GM20000 (cell line): ENCODE measurements at regions not wholly inside any gene's neighbourhood (a gene's known extent, or its start where the extent isn't known, plus 50 kb on each side); places are given as distances from the start of the nearest gene placed in this dataset.

Experiments
- DNase-seq: peaks from one replicate; pipeline ENCODE4 v3.0.0; 2012; ENCODE audit warnings: low spot score
- CTCF ChIP-seq: IDR thresholded peaks from 2 replicates; pipeline ENCODE4 v1.5.1; 2012; ENCODE audit warnings: mild to moderate bottlenecking, control low read depth; ENCODE audit errors: extremely low read depth, missing control alignments

DNA sequence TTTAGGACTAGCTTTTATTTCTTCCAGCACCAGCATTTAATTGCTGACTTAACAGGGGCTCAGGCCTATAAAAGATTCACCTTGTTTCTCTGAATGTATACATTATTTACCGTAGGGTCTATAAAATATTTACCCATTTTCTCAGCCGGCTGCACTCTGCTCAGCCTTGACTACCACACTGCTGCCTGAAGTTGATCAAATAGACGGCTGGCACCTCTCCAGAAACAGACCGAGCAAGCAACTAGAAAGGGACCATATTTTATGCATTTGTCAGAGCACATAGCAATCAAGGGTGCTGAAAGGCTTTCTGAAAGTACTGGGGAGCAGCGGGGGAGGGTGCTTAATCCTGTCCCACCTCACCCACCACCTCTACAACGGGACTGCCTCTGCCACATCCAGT, 64.7 kb upstream of the FGGY start:
- TF ChIP-seq CTCF: no peak
- no peak for DNase-seq

DNA sequence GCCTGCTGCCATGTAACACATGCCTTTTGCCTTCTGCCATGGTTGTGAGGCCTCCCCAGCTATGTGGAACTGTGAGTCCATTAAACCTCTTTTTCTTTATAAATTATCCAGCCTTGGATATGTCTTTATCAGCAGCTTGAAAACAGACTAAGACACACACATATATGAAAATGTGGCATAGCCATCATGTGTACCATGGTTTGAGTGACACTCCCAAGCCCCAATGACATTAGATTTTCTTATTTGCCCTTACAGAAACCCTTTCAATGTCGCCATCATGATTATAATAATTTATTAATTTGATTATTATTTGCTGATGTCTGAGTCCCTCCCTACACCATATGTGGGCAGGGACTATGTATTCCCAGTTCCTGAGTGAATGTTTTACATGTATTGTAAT, 63.5 kb upstream of the FGGY start:
- no peak for TF ChIP-seq CTCF
- no peak for DNase-seq

- DNase-seq: no peak
- TF ChIP-seq CTCF: no peak
Observed at GRCh38 chr1:59236721-59237545, 60.0 kb upstream of the FGGY start.

GRCh38 chr1:59237900-59238299, 59.0 kb upstream of the FGGY start:
- no peak for DNase-seq
- no peak for TF ChIP-seq CTCF

GRCh38 chr1:59238333-59238934, 58.5 kb upstream of the FGGY start:
- DNase-seq: no peak
- no peak for TF ChIP-seq CTCF

DNA sequence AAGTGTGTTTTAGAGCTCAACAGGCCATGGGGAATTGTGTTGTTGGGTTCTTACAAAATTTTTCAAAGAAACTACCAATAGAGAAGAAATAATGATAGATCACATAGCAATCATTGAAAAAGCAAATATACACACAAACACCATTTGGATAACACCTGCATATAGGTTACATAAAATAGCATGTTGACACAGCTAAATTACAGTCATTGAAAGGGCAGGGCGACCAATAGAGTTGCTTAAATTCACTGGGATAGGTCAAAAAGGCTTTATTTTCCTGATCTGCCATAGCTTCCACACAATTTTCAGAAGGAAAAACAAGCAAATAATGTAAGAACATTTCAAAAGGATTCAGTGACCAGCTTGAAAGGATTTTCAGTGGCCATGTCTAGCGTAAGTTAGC, 57.9 kb upstream of the FGGY start:
- no peak for TF ChIP-seq CTCF
- DNase-seq: no peak

DNA sequence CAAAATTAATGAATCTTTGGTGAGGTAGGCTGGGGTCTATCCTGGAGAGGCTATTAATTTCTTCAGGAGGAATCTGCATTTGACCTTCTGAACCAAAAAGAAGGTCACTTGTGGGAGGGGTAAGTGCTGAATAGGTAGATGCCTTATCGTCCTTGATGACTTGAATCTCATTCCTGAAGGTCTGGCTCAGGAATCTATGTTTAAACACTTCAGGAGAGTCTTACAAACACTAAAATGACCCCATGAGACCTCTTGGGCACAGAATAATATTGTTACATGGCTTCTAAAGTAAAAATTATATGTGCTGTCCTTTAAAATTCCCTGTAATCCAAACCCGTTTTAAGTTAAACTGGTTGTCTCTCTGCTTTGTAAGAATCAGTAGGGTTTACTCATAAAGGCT, 55.0 kb upstream of the FGGY start:
- DNase-seq: no peak
- no peak for TF ChIP-seq CTCF
